ENCODE measurements at regions not wholly inside any gene's neighbourhood (a gene's known extent, or its start where the extent isn't known, plus 50 kb on each side); places are given as distances from the start of the nearest gene placed in this dataset.

DNA sequence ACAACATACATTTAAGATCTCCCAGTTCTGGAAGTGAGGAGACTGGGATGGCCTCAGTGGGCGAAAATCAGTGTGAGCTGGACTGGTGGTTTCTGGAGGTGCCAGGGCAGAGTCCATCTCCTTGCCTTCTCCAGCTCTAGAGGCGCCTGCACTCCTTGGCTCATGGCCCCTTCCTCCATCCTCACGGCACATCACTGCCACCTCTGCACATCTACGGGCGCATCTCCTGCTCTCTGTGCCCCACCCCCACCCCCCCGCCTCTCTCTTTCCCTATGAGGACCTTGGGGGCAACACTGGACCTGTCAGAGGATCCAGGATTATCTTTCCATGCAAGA lies 62.8 kb upstream of the DIO3 start:
- H2AFZ ChIP-seq (ENCODE audit: low read length): no peak overlapping the region
- H3K27ac ChIP-seq (ENCODE audit: extremely low read length, insufficient read depth, low read length): no peak overlapping the region
- DNase-seq (ENCODE audit: low spot score): no peak
- ChIA-PET POLR2A (no interaction called here), CTCF (ENCODE audit: low intra/inter-chr PET ratio, low total read pairs) (no interaction called here)
- ATAC-seq: no peak
- no peak for TF ChIP-seq GABPB1 (CRISPR knock-in tag; IDR thresholded peaks at IDR 0.05)
- no peak overlapping the region for H3K4me2 ChIP-seq (ENCODE audit: low read depth, low read length)
- intact Hi-C loops (cut with micrococcal nuclease; ENCODE audit: unreplicated experiment): no loop called here
- H3K4me1 ChIP-seq (ENCODE audit: insufficient read depth, low read length): peaks cover 20% of the 10 kb centered on the region
- H3K4me3 ChIP-seq (replicated peaks in 1 of 3; ENCODE audit: insufficient read depth in 1 of 3, low read depth in 2 of 3, low read length in 3 of 3): no peak overlapping the region
- no peak overlapping the region for H3K9ac ChIP-seq (ENCODE audit: insufficient read depth, low read depth, low read length)
- in situ Hi-C loops (cut with HindIII; ENCODE audit: extremely low pct_ligation_motif_present, low pct_unique_long_range_greater_than_20kb): no loop called here
- no peaks in the 10 kb centered on the region for H3K36me3 ChIP-seq (replicated peaks in 1 of 2; ENCODE audit: control insufficient read depth in 1 of 2, insufficient read depth in 2 of 2, low read length in 2 of 2)
- BruUV-seq (replicated peaks): no TSS peak
- no peaks in the 10 kb centered on the region; the same call in 1 of the 2 replicates for H3K9me3 ChIP-seq (ENCODE audit: low read length)
- H3K27me3 ChIP-seq (ENCODE audit: control insufficient read depth in 1 of 2, insufficient read depth in 2 of 2, low read length in 2 of 2): peaks cover 5 to 27% of the 10 kb centered on the region in 2 experiments; a peak in 3 of 5 replicates
- WGBS (ENCODE audit: low lambda C conversion rate): 52% methylated on average over 6 of the region's 6 CpGs
- H3K79me2 ChIP-seq (ENCODE audit: insufficient read depth, low read length): no peaks in the 10 kb centered on the region
- no peak for FAIRE-seq
- H4K20me1 ChIP-seq (ENCODE audit: insufficient read depth, low read length): no peaks in the 10 kb centered on the region

DNA sequence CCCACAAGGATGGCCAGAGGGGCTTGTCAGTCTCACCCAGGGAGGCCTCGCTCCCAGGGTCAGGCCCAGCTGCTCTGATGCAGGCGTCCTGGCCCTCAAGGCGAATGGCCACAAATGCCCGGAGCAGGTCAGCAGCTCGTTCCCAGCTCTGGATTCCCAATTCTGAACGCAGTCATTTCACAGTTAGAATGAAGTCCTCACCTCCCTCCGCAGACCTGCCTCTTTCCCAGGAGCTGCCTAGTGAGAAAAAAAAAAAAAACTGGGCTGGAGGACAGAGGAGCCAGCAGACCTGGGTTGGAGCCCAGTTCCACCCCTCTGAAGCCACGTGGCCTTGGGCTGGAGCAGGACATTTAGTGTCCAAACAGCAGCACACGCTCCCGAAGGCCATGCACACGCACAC lies 62.2 kb upstream of the DIO3 start:
- Histone ChIP-seq H3K4me1 (ENCODE audit: insufficient read depth, low read length) (peaks cover 20% of the 10 kb centered on the region), H3K4me2 (ENCODE audit: low read depth, low read length) (no peak overlapping the region), H3K27ac (ENCODE audit: extremely low read length, insufficient read depth, low read length) (no peak overlapping the region), H3K27me3 (ENCODE audit: control insufficient read depth in 1 of 2, insufficient read depth in 2 of 2, low read length in 2 of 2) (peaks cover 5 to 29% of the 10 kb centered on the region in 2 experiments; a peak in 3 of 5 replicates), H3K4me3 (replicated peaks in 1 of 3; ENCODE audit: insufficient read depth in 1 of 3, low read depth in 2 of 3, low read length in 3 of 3) (no peak overlapping the region), H2AFZ (ENCODE audit: low read length) (no peak overlapping the region), H3K36me3 (replicated peaks in 1 of 2; ENCODE audit: control insufficient read depth in 1 of 2, insufficient read depth in 2 of 2, low read length in 2 of 2) (no peaks in the 10 kb centered on the region), H3K79me2 (ENCODE audit: insufficient read depth, low read length) (no peaks in the 10 kb centered on the region), H3K9me3 (ENCODE audit: low read length) (no peaks in the 10 kb centered on the region; the same call in 1 of the 2 replicates), H4K20me1 (ENCODE audit: insufficient read depth, low read length) (no peaks in the 10 kb centered on the region), H3K9ac (ENCODE audit: insufficient read depth, low read depth, low read length) (no peak overlapping the region)
- no TSS peak for BruUV-seq (replicated peaks)
- ATAC-seq: no peak
- in situ Hi-C loops (cut with HindIII; ENCODE audit: extremely low pct_ligation_motif_present, low pct_unique_long_range_greater_than_20kb): no loop called here
- 53% methylated on average over 10 of the region's 11 CpGs for WGBS (ENCODE audit: low lambda C conversion rate)
- TF ChIP-seq ZFP41 (CRISPR knock-in tag; IDR thresholded peaks at IDR 0.05; ENCODE audit: borderline replicate concordance) (no peak), ZNF501 (CRISPR knock-in tag; IDR thresholded peaks at IDR 0.05) (no peak), ZBTB42 (CRISPR knock-in tag; IDR thresholded peaks at IDR 0.05) (no peak), ZBTB34 (CRISPR knock-in tag; IDR thresholded peaks at IDR 0.05) (no peak), PAXIP1 (CRISPR knock-in tag; conservative IDR thresholded peaks at IDR 0.05) (no peak), ZBTB3 (CRISPR knock-in tag; IDR thresholded peaks at IDR 0.05; ENCODE audit: borderline replicate concordance, low read depth) (no peak), PRPF4 (IDR thresholded peaks at IDR 0.05; ENCODE audit: low read depth, low read length, poor library complexity, severe bottlenecking) (no peak), ZNF703 (CRISPR knock-in tag; IDR thresholded peaks at IDR 0.05; ENCODE audit: borderline replicate concordance) (no peak), AGO1 (IDR thresholded peaks at IDR 0.05; ENCODE audit: low read depth, low read length, poor library complexity, severe bottlenecking) (no peak), ZFP36L1 (CRISPR knock-in tag; IDR thresholded peaks at IDR 0.05) (no peak)
- TF ChIP-seq, protein P1, sequence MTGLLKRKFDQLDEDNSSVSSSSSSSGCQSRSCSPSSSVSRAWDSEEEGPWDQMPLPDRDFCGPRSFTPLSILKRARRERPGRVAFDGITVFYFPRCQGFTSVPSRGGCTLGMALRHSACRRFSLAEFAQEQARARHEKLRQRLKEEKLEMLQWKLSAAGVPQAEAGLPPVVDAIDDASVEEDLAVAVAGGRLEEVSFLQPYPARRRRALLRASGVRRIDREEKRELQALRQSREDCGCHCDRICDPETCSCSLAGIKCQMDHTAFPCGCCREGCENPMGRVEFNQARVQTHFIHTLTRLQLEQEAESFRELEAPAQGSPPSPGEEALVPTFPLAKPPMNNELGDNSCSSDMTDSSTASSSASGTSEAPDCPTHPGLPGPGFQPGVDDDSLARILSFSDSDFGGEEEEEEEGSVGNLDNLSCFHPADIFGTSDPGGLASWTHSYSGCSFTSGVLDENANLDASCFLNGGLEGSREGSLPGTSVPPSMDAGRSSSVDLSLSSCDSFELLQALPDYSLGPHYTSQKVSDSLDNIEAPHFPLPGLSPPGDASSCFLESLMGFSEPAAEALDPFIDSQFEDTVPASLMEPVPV (CRISPR knock-in tag; IDR thresholded peaks at IDR 0.05): no peak
- no peak for DNase-seq (ENCODE audit: low spot score)
- CTCF ChIA-PET (ENCODE audit: low intra/inter-chr PET ratio, low total read pairs): no interaction called here
- POLR2A ChIA-PET: no interaction called here
- intact Hi-C loops (cut with micrococcal nuclease; ENCODE audit: unreplicated experiment): no loop called here
- no peak for FAIRE-seq
